CD14-positive monocyte (primary cell): ENCODE measurements at regions not wholly inside any gene's neighbourhood (a gene's known extent, or its start where the extent isn't known, plus 50 kb on each side); places are given as distances from the start of the nearest gene placed in this dataset.

Experiments
- DNase-seq, 3 donors: peaks; one replicate each; pipeline ENCODE4 v3.0.0-alpha.2; 2011 to 2022
- H2AFZ ChIP-seq: 2 replicates; pipeline ENCODE4 v1.6.0; 2012; ENCODE audit warnings: mild to moderate bottlenecking, low read depth, low read length, inconsistent platforms; ENCODE audit not compliant: insufficient read depth, poor library complexity, severe bottlenecking
- H3K27ac ChIP-seq, 2 donors: 1 replicate in 1 of 2; 2 replicates in 1 of 2; pipeline ENCODE4 v1.5.1; 2012 to 2013; ENCODE audit warnings: low read length in 2 of 2, control low read depth in 1 of 2, inconsistent platforms in 1 of 2, low read depth in 1 of 2, mild to moderate bottlenecking in 1 of 2
- H3K27me3 ChIP-seq, 2 donors: one replicate each; pipeline versions ENCODE4 v1.6.0 to v1.6.1; 2011 to 2013; ENCODE audit warnings: low read length in 2 of 2; ENCODE audit not compliant: control insufficient read depth in 2 of 2, insufficient read depth in 2 of 2
- H3K36me3 ChIP-seq, 2 donors: replicated peaks in 1 of 2; 1 replicate in 1 of 2; 2 replicates in 1 of 2; pipeline versions ENCODE4 v1.5.1 to v1.6.1; 2012 to 2013; ENCODE audit warnings: low read length in 2 of 2, control low read depth in 1 of 2, inconsistent platforms in 1 of 2, mild to moderate bottlenecking in 1 of 2; ENCODE audit not compliant: insufficient read depth in 2 of 2, control insufficient read depth in 1 of 2
- H3K4me1 ChIP-seq, 2 donors: 1 replicate in 1 of 2; 2 replicates in 1 of 2; pipeline versions ENCODE4 v1.5.1 to v1.6.1; 2012 to 2013; ENCODE audit warnings: low read length in 2 of 2, control low read depth in 1 of 2, inconsistent platforms in 1 of 2, mild to moderate bottlenecking in 1 of 2, moderate library complexity in 1 of 2; ENCODE audit not compliant: insufficient read depth in 2 of 2, control insufficient read depth in 1 of 2
- H3K4me2 ChIP-seq: replicated peaks from 2 replicates; pipeline ENCODE3; 2012; ENCODE audit warnings: low read length, moderate library complexity, mild to moderate bottlenecking; ENCODE audit not compliant: poor library complexity, severe bottlenecking; ENCODE audit errors: extremely low read depth
- H3K4me3 ChIP-seq, 3 experiments: fragments of 200-600 bp in 1 of 3; sonication (generic) in 1 of 3; replicated peaks in 1 of 3; 1 replicate in 2 of 3; 2 replicates in 1 of 3; pipeline ENCODE4 v1.5.1; 2011 to 2013; ENCODE audit warnings: low read length in 3 of 3, mild to moderate bottlenecking in 3 of 3, control low read depth in 2 of 3, low read depth in 2 of 3, inconsistent platforms in 1 of 3, moderate library complexity in 1 of 3
- H3K79me2 ChIP-seq: 2 replicates; pipeline ENCODE4 v1.6.0; 2012; ENCODE audit warnings: mild to moderate bottlenecking, control low read depth, inconsistent platforms, low read length, moderate library complexity; ENCODE audit not compliant: insufficient read depth
- H3K9ac ChIP-seq: 2 replicates; pipeline ENCODE4 v1.6.0; 2017; ENCODE audit warnings: low read length, mild to moderate bottlenecking; ENCODE audit not compliant: insufficient read depth, poor library complexity, severe bottlenecking
- H3K9me3 ChIP-seq, 2 donors: replicated peaks in 1 of 2; 1 replicate in 1 of 2; 2 replicates in 1 of 2; pipeline versions ENCODE4 v1.5.1 to v1.6.1; 2012 to 2013; ENCODE audit warnings: low read length in 2 of 2, control low read depth in 1 of 2; ENCODE audit not compliant: control insufficient read depth in 1 of 2, insufficient read depth in 1 of 2
- H4K20me1 ChIP-seq: 2 replicates; pipeline ENCODE4 v1.6.0; 2012; ENCODE audit warnings: mild to moderate bottlenecking, low read length, control low read depth, moderate library complexity; ENCODE audit not compliant: insufficient read depth
- H3K27ac Mint-ChIP-seq, 7 donors: one replicate each; pipeline ENCODE4 v1.8.0; 2020; ENCODE audit warnings: mild to moderate bottlenecking in 7 of 7, mixed read lengths in 7 of 7, moderate library complexity in 6 of 7, inconsistent platforms in 2 of 7
- H3K27me3 Mint-ChIP-seq, 3 donors: one replicate each; pipeline ENCODE4 v1.8.0; 2021 to 2022; ENCODE audit warnings: low read depth in 3 of 3, mild to moderate bottlenecking in 3 of 3, mixed read lengths in 3 of 3, moderate library complexity in 3 of 3, inconsistent platforms in 1 of 3
- H3K36me3 Mint-ChIP-seq, 2 donors: one replicate each; pipeline ENCODE4 v1.8.0; 2020; ENCODE audit warnings: mixed read lengths in 2 of 2, inconsistent platforms in 1 of 2, mild to moderate bottlenecking in 1 of 2
- H3K4me1 Mint-ChIP-seq: one replicate; pipeline ENCODE4 v1.8.0; 2020; ENCODE audit warnings: mild to moderate bottlenecking, mixed read lengths
- H3K4me3 Mint-ChIP-seq, 2 donors: one replicate each; pipeline ENCODE4 v1.8.0; 2020; ENCODE audit warnings: mild to moderate bottlenecking in 2 of 2, mixed read lengths in 2 of 2, moderate library complexity in 1 of 2
- H3K9me3 Mint-ChIP-seq, 7 donors: one replicate each; pipeline ENCODE4 v1.8.0; 2020 to 2022; ENCODE audit warnings: mixed read lengths in 7 of 7, mild to moderate bottlenecking in 6 of 7, moderate library complexity in 6 of 7, inconsistent platforms in 2 of 7
- WGBS: methylation state at CpG from one replicate; pipeline ENCODE4 v1.1.5; 2013; ENCODE audit warnings: missing lambda C conversion rate; ENCODE audit not compliant: insufficient coverage; 5-methylcytosine and 5-hydroxymethylcytosine counted together
- intact Hi-C, 2 donors: fragments of 100-400 bp; cut with micrococcal nuclease; formaldehyde crosslinking; loops; one replicate each; pipeline versions ENCODE4 v1.15.0 to v1.15.1; 2023
- TF ChIP-seq, protein P1 (sequence below): fragments of 200-600 bp; IDR thresholded peaks from one replicate; pipeline ENCODE4 v1.8.0; 2022; ENCODE audit warnings: antibody characterized with exemption, mild to moderate bottlenecking

DNA sequence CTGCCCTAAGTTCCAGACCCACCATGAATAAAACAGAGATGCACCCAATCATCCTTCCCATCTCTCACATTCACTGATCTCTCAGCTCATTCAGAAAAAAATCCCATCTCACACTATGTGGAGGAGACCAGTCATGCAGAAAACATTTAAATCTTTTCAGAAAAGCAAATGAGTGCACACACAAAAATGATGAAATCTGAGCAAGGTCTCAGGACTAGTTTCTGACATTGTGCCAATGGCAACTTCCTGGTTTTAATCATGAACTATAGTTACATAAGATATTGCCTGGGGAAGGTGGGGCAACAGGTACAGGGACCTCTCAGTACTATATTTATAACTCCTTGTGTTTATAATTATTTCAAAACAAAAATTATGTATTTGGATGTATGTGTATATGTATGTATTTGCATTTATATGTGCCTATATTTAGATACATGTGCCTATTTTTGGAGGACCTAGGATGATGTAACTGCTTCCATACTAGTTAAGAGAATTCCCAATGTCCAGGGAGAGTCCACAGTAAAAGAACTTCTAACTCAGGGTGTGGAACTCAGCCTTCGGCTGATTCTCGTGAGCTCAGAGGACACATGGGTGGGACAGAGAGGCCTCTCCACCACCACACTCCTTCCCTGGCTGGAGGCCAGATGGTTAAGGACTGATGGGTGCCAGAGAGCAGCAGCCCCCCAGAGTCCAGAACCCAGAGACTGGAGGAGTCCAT is 71.7 kb upstream of the MAP3K4 start:
- TF ChIP-seq, protein P1, sequence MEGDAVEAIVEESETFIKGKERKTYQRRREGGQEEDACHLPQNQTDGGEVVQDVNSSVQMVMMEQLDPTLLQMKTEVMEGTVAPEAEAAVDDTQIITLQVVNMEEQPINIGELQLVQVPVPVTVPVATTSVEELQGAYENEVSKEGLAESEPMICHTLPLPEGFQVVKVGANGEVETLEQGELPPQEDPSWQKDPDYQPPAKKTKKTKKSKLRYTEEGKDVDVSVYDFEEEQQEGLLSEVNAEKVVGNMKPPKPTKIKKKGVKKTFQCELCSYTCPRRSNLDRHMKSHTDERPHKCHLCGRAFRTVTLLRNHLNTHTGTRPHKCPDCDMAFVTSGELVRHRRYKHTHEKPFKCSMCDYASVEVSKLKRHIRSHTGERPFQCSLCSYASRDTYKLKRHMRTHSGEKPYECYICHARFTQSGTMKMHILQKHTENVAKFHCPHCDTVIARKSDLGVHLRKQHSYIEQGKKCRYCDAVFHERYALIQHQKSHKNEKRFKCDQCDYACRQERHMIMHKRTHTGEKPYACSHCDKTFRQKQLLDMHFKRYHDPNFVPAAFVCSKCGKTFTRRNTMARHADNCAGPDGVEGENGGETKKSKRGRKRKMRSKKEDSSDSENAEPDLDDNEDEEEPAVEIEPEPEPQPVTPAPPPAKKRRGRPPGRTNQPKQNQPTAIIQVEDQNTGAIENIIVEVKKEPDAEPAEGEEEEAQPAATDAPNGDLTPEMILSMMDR = no peak

GRCh38 chr6:160921095-160921494 is 70.5 kb upstream of the MAP3K4 start:
- intact Hi-C loops = no loop called here
- Mint-ChIP-seq H3K4me3 (no peak overlapping the region), H3K27me3 (peaks cover 0 to 5% (median 1%) of the 10 kb centered on the region in 3 donors), H3K9me3 (peaks cover 0 to 2% (median 0%) of the 10 kb centered on the region in 7 donors), H3K27ac (no peak overlapping the region), H3K36me3 (no peaks in the 10 kb centered on the region), H3K4me1 (peaks cover 2% of the 10 kb centered on the region)
- H3K27ac ChIP-seq = no peak overlapping the region
- H3K9me3 ChIP-seq = no peaks in the 10 kb centered on the region
- TF ChIP-seq, protein P1 = no peak
- H3K4me1 ChIP-seq = no peaks in the 10 kb centered on the region
- no peak overlapping the region for H3K9ac ChIP-seq
- no peaks in the 10 kb centered on the region for H3K36me3 ChIP-seq
- H2AFZ ChIP-seq = no peak overlapping the region
- H4K20me1 ChIP-seq = no peaks in the 10 kb centered on the region
- DNase-seq = no peak
- 98% methylated on average over 3 of the region's 3 CpGs for WGBS
- no peaks in the 10 kb centered on the region for H3K79me2 ChIP-seq
- H3K4me2 ChIP-seq = no peak overlapping the region
- H3K4me3 ChIP-seq = no peak overlapping the region
- no peaks in the 10 kb centered on the region for H3K27me3 ChIP-seq

More for the DNA sequence above, 71.7 kb upstream of the MAP3K4 start:
- Mint-ChIP-seq H3K9me3 (peaks cover 0 to 5% (median 1%) of the 10 kb centered on the region in 7 donors), H3K4me1 (peaks cover 2% of the 10 kb centered on the region), H3K36me3 (no peaks in the 10 kb centered on the region), H3K27me3 (peaks cover 0 to 3% (median 1%) of the 10 kb centered on the region in 3 donors), H3K27ac (peak overlapping the region in 1 of 7 donors; percentile 70), H3K4me3 (no peak overlapping the region)
- H3K4me3 ChIP-seq = no peak overlapping the region
- no peaks in the 10 kb centered on the region for H4K20me1 ChIP-seq
- no CpG with 5 or more reads among the region's 2 CpGs for WGBS
- H3K9me3 ChIP-seq = no peaks in the 10 kb centered on the region
- H2AFZ ChIP-seq = no peak overlapping the region
- no peaks in the 10 kb centered on the region for H3K27me3 ChIP-seq
- H3K27ac ChIP-seq = no peak overlapping the region
- intact Hi-C loops = no loop called here
- no peaks in the 10 kb centered on the region for H3K4me1 ChIP-seq
- peak in 1 of 3 donors; percentile 24 for DNase-seq
- H3K79me2 ChIP-seq = no peaks in the 10 kb centered on the region
- H3K9ac ChIP-seq = no peak overlapping the region
- H3K4me2 ChIP-seq = no peak overlapping the region
- H3K36me3 ChIP-seq = no peaks in the 10 kb centered on the region
